GM13977 (cell line): ENCODE measurements at regions not wholly inside any gene's neighbourhood (a gene's known extent, or its start where the extent isn't known, plus 50 kb on each side); places are given as distances from the start of the nearest gene placed in this dataset.

Experiments used
- DNase-seq: peaks from one replicate; pipeline ENCODE4 v3.0.0; 2012; ENCODE audit warnings: low spot score
- in situ Hi-C: fragments of 300-500 bp; cut with MboI; formaldehyde crosslinking; loops from one replicate; pipeline ENCODE4 v1.12.0; 2022; ENCODE audit warnings: low sequenced_read_pairs, low pct_unique_long_range_greater_than_20kb, mixed read lengths, inconsistent platforms; ENCODE audit not compliant: unreplicated experiment
- TF ChIP-seq, protein P1 (sequence below): IDR thresholded peaks from 2 replicates; pipeline ENCODE4 v1.5.1; 2012; ENCODE audit warnings: mild to moderate bottlenecking, control low read depth; ENCODE audit not compliant: insufficient read depth; ENCODE audit errors: extremely low read depth, missing control alignments

DNA sequence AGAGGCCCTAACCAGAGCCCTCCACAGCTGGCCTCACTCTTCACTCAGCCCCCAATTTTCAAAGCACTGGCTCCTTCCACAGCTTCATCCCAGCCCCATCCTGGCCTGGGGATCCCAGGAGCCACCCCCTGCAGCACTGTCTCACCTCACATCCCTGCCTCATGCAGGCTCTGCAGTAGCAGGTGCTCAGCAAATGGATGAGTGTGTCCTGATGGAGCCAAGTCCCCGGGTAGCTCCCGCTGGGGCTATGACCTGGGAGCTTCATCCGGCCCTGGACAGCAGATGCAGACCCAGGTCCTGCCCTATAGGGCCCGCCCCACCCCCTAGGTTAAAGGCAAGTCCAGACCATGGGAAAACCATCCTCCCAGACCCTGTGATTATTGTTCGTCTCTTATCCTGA is 143.2 kb upstream of the ZNF507 start:
- in situ Hi-C loops = loop anchor here (25.0 kb wide), 1 partner anchor 1515 kb away; no protein-coding TSS in a partner anchor
- DNase-seq = no peak
- TF ChIP-seq, protein P1, sequence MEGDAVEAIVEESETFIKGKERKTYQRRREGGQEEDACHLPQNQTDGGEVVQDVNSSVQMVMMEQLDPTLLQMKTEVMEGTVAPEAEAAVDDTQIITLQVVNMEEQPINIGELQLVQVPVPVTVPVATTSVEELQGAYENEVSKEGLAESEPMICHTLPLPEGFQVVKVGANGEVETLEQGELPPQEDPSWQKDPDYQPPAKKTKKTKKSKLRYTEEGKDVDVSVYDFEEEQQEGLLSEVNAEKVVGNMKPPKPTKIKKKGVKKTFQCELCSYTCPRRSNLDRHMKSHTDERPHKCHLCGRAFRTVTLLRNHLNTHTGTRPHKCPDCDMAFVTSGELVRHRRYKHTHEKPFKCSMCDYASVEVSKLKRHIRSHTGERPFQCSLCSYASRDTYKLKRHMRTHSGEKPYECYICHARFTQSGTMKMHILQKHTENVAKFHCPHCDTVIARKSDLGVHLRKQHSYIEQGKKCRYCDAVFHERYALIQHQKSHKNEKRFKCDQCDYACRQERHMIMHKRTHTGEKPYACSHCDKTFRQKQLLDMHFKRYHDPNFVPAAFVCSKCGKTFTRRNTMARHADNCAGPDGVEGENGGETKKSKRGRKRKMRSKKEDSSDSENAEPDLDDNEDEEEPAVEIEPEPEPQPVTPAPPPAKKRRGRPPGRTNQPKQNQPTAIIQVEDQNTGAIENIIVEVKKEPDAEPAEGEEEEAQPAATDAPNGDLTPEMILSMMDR = no peak

GRCh38 chr19:32203161-32203560 is 142.2 kb upstream of the ZNF507 start:
- TF ChIP-seq, protein P1 = no peak
- no peak for DNase-seq

DNA sequence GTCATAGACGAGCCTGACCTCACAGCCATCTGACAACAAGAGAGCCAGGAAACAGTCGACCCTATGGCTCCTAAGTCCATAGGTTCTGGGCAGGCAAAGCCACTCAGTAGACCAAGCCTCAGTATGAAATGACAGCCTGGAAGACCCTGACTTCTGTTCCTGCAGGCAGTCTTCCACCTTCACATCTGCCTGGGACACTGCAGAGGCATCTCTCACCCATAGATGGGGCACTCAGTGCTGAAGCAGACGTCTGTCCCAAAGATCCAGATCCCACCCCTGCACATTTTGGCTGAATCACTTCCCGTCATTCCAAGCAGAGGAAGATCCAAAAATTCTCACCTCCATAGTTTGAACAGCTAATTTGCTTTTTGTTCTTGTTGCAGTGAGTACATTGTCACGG is 139.3 kb upstream of the ZNF507 start:
- in situ Hi-C loops = loop anchor here (25.0 kb wide), 1 partner anchor 1519 kb away; no protein-coding TSS in a partner anchor
- no peak for DNase-seq
- TF ChIP-seq, protein P1 = no peak

More at GRCh38 chr19:32203161-32203560, 142.2 kb upstream of the ZNF507 start:
- in situ Hi-C loops = loop anchor here (25.0 kb wide), 1 partner anchor 1516 kb away; no protein-coding TSS in a partner anchor

DNA sequence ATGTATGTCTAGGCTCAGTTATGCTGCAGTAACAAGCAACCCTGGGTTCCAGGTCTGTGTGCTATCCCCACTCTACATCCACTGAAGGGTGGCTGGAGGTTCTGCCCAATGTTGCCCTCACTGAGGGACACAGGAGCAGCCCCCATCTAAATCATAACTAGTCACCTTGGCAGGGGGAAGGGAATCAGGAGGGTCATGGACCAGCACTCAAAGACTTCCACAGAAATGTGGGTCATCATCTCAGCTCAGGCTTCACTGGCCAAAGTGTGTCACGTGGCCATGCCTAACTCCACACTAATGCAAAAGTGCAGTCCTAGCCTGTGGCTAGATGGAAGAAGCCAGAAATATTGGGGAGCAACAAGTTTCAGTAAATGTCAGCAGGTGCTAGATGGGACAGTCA is 137.3 kb upstream of the ZNF507 start:
- TF ChIP-seq, protein P1 = no peak
- no peak for DNase-seq
- in situ Hi-C loops = loop anchor here (25.0 kb wide), 1 partner anchor 1521 kb away; no protein-coding TSS in a partner anchor

GRCh38 chr19:32219392-32219791 is 126.0 kb upstream of the ZNF507 start:
- TF ChIP-seq, protein P1 = no peak
- in situ Hi-C loops = loop anchor here (25.0 kb wide), 1 partner anchor 1532 kb away; no protein-coding TSS in a partner anchor
- DNase-seq = no peak

DNA sequence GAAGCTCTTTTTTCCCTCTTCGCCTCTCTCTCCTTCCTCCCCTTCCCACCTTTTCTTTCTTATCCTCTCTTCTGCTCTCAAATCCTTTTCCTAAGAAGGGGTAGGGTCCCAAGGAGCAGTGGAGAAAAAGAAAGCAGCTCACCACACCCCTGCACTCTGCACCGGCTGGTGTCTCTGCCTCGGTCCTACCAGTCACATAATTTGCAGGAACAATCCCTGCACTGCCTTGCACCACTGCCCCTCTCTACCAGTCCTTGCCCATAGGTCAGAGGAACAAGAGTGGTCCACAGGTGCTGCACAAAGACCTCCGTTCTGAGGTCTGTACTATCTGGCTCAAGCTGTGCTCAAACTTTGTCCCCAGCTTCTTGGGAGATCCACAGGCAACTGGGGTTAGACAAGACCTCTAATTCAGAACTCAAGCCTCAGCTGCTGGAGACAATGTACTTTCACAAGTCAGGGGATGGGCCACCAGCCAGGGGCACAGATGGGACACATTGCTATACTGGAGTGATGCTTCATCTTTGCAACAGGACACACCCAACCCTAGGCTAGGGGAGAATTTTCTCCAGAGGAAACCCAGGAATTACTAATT is 125.4 kb upstream of the ZNF507 start:
- no peak for DNase-seq
- TF ChIP-seq, protein P1 = no peak
- in situ Hi-C loops = loop anchor here (25.0 kb wide), 1 partner anchor 1533 kb away; no protein-coding TSS in a partner anchor
